Esophagus muscularis mucosa (tissue), 3 donors: ENCODE measurements at regions not wholly inside any gene's neighbourhood (a gene's known extent, or its start where the extent isn't known, plus 50 kb on each side); places are given as distances from the start of the nearest gene placed in this dataset.

Experiments used
- POLR2A ChIP-seq: fragments of 450-650 bp; IDR thresholded peaks from one replicate; pipeline ENCODE4 v1.6.1; 2017; ENCODE audit warnings: antibody characterized with exemption, moderate library complexity, mild to moderate bottlenecking, low read depth
- POLR2AphosphoS5 ChIP-seq, 2 donors: sonication (generic); formaldehyde crosslinking; IDR thresholded peaks; one replicate each; pipeline ENCODE4 v1.6.1; 2017; ENCODE audit warnings: antibody characterized with exemption in 2 of 2
- TF ChIP-seq, protein P1 (sequence below), 3 experiments: fragments of 200-600 bp in 2 of 3; fragments of 450-650 bp in 1 of 3; sonication (generic) in 2 of 3; IDR thresholded peaks; one replicate each; pipeline ENCODE4 v1.5.1; 2017 to 2019; ENCODE audit warnings: antibody characterized with exemption in 3 of 3, mild to moderate bottlenecking in 2 of 3, moderate library complexity in 1 of 3

DNA sequence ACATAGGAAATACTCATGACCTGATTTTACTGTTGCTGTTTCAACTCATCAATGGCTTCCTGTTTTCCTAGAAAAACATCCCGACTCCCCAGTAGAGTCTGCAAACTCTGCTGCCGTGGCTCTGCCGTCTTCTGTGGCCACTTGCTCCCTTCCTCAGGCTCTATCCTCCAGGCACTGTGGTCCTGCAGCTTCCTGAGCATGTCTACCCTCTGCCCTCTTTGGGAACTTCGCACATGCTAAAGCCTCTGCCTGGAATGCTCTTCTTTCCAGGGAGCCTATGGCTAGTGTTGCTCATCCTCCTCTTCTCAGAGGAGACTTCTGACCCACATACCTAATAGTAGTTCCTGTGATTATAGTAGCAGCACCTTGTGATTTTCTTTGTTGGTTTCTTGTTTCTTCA lies 256.9 kb downstream of the MAN2A1 start:
- TF ChIP-seq POLR2A (no peak), POLR2AphosphoS5 (IDR thresholded peaks at IDR 0.05) (no peak)
- TF ChIP-seq, protein P1, sequence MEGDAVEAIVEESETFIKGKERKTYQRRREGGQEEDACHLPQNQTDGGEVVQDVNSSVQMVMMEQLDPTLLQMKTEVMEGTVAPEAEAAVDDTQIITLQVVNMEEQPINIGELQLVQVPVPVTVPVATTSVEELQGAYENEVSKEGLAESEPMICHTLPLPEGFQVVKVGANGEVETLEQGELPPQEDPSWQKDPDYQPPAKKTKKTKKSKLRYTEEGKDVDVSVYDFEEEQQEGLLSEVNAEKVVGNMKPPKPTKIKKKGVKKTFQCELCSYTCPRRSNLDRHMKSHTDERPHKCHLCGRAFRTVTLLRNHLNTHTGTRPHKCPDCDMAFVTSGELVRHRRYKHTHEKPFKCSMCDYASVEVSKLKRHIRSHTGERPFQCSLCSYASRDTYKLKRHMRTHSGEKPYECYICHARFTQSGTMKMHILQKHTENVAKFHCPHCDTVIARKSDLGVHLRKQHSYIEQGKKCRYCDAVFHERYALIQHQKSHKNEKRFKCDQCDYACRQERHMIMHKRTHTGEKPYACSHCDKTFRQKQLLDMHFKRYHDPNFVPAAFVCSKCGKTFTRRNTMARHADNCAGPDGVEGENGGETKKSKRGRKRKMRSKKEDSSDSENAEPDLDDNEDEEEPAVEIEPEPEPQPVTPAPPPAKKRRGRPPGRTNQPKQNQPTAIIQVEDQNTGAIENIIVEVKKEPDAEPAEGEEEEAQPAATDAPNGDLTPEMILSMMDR (IDR thresholded peaks at IDR 0.05) = no peak
